MM.1S (cell line): ENCODE measurements at regions not wholly inside any gene's neighbourhood (a gene's known extent, or its start where the extent isn't known, plus 50 kb on each side); places are given as distances from the start of the nearest gene placed in this dataset.

Experiments used
- CTCF ChIP-seq: fragments of 300-600 bp; sonication (generic); IDR thresholded peaks from 2 replicates; pipeline ENCODE4 v1.5.1; 2016; ENCODE audit warnings: antibody characterized with exemption, low read length, mixed read lengths
- EZH2 ChIP-seq: fragments of 300-600 bp; sonication (generic); optimal IDR thresholded peaks from 2 replicates; pipeline ENCODE3; 2017; ENCODE audit warnings: low read depth, mild to moderate bottlenecking, antibody characterized with exemption, low read length, mixed read lengths

DNA sequence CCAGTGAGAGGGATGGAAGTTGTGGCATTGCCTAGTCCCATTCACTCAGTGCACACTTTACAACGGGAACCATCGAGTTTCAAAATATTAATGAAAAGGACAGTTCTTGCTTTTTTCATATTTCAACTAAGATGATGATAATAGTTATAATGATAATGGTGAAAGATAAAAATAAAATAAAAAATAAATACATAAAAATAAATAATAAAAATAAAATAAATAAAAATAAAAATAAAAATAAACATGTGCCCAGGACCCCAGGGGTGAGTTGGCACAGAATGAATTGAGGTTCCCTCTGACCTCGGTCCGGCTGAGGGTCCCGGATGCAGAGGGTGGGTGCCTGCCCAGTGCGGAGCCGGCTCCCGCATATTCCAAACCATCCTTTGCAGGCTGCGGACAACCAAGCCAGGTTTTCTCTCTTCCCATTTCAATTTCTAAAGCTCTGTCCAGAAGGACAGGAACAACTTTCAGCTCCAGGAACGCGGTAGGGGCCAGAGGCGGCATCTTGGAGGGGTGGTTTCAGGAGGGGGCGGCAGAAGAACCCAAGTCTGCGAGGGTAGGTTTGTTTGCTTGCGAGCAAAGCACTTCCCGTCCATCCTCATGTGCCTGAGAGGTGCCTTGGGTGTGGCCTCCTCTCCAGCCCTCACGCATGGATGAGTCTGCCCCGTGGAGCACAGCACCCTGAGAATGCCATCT lies 236.8 kb downstream of the DLL1 start:
- no peak for TF ChIP-seq CTCF
- TF ChIP-seq EZH2, result no peak
